ENCODE measurements at regions not wholly inside any gene's neighbourhood (a gene's known extent, or its start where the extent isn't known, plus 50 kb on each side); places are given as distances from the start of the nearest gene placed in this dataset.
"Not testable (repeated sequence)": the region's sequence is repeated elsewhere in the genome, so short reads cannot be mapped to it uniquely, and the experiment has no call there.

- peak; percentile 7 for DNase-seq (ENCODE audit: insufficient read length, low spot score)
- TF ChIP-seq POLR2A (IDR thresholded peaks at IDR 0.05; ENCODE audit: low read depth, low read length), result no peak
- FAIRE-seq, result peak; percentile 55
These were observed 140.1 kb upstream of the FBXL17 start for GRCh38 chr5:108521841-108522506.

GRCh38 chr5:108521011-108521700 is 139.3 kb upstream of the FBXL17 start:
- no peak for TF ChIP-seq POLR2A (IDR thresholded peaks at IDR 0.05; ENCODE audit: low read depth, low read length)
- DNase-seq (ENCODE audit: insufficient read length, low spot score) (no peak), FAIRE-seq (no peak)

GRCh38 chr5:108516785-108517184 is 134.9 kb upstream of the FBXL17 start:
- no peak for TF ChIP-seq POLR2A (IDR thresholded peaks at IDR 0.05; ENCODE audit: low read depth, low read length)
- DNase-seq (ENCODE audit: insufficient read length, low spot score) (no peak), FAIRE-seq (no peak)

GRCh38 chr5:108515517-108516105 is 133.7 kb upstream of the FBXL17 start:
- DNase-seq (ENCODE audit: insufficient read length, low spot score) (no peak), FAIRE-seq (no peak)
- no peak for TF ChIP-seq POLR2A (IDR thresholded peaks at IDR 0.05; ENCODE audit: low read depth, low read length)

GRCh38 chr5:108508979-108509378 is 127.1 kb upstream of the FBXL17 start:
- DNase-seq (ENCODE audit: insufficient read length, low spot score) (no peak), FAIRE-seq (no peak)
- TF ChIP-seq POLR2A (IDR thresholded peaks at IDR 0.05; ENCODE audit: low read depth, low read length), result no peak

- TF ChIP-seq POLR2A (IDR thresholded peaks at IDR 0.05; ENCODE audit: low read depth, low read length), result no peak
- FAIRE-seq (no peak), DNase-seq (ENCODE audit: insufficient read length, low spot score) (no peak)
These were observed 125.7 kb upstream of the FBXL17 start for GRCh38 chr5:108507631-108508030.

- FAIRE-seq (no peak), DNase-seq (ENCODE audit: insufficient read length, low spot score) (no peak)
- no peak for TF ChIP-seq POLR2A (IDR thresholded peaks at IDR 0.05; ENCODE audit: low read depth, low read length)
These were observed 123.7 kb upstream of the FBXL17 start for GRCh38 chr5:108505608-108506007.

GRCh38 chr5:108504974-108505373 is 123.1 kb upstream of the FBXL17 start:
- TF ChIP-seq POLR2A (IDR thresholded peaks at IDR 0.05; ENCODE audit: low read depth, low read length), result no peak
- no peak for FAIRE-seq
- no peak for DNase-seq (ENCODE audit: insufficient read length, low spot score)

- no peak for TF ChIP-seq POLR2A (IDR thresholded peaks at IDR 0.05; ENCODE audit: low read depth, low read length)
- no peak for FAIRE-seq
- DNase-seq (ENCODE audit: insufficient read length, low spot score), result no peak
These were observed 122.1 kb upstream of the FBXL17 start for GRCh38 chr5:108503986-108504385.

GRCh38 chr5:108495615-108496014 is 113.7 kb upstream of the FBXL17 start:
- DNase-seq (ENCODE audit: insufficient read length, low spot score); FAIRE-seq: not testable (repeated sequence)

GRCh38 chr5:108487951-108488350 is 106.1 kb upstream of the FBXL17 start:
- no peak for FAIRE-seq
- DNase-seq (ENCODE audit: insufficient read length, low spot score), result no peak
- no peak for TF ChIP-seq POLR2A (IDR thresholded peaks at IDR 0.05; ENCODE audit: low read depth, low read length)

GRCh38 chr5:108484035-108484434 is 102.1 kb upstream of the FBXL17 start:
- DNase-seq (ENCODE audit: insufficient read length, low spot score) (no peak), FAIRE-seq (no peak)
- TF ChIP-seq POLR2A (IDR thresholded peaks at IDR 0.05; ENCODE audit: low read depth, low read length), result no peak

- DNase-seq (ENCODE audit: insufficient read length, low spot score) (no peak), FAIRE-seq (peak; percentile 43)
- no peak for TF ChIP-seq POLR2A (IDR thresholded peaks at IDR 0.05; ENCODE audit: low read depth, low read length)
These were observed 99.5 kb upstream of the FBXL17 start for GRCh38 chr5:108481355-108481931.

GRCh38 chr5:108472237-108472636 is 90.3 kb upstream of the FBXL17 start:
- no peak for TF ChIP-seq POLR2A (IDR thresholded peaks at IDR 0.05; ENCODE audit: low read depth, low read length)
- no peak for FAIRE-seq
- no peak for DNase-seq (ENCODE audit: insufficient read length, low spot score)
